ENCODE measurements at regions not wholly inside any gene's neighbourhood (a gene's known extent, or its start where the extent isn't known, plus 50 kb on each side); places are given as distances from the start of the nearest gene placed in this dataset.

GRCh38 chr1:201739492-201740085 lies 89.4 kb upstream of the IPO9 start:
- TF ChIP-seq CTCF (IDR thresholded peaks at IDR 0.05; ENCODE audit: insufficient read depth, low read length) (no peak), POLR2AphosphoS5 (IDR thresholded peaks at IDR 0.05; ENCODE audit: low read depth) (no peak), GABPA (IDR thresholded peaks at IDR 0.05; ENCODE audit: low read depth) (no peak)

All from HL-60 (cell line).